CD14-positive monocyte (primary cell): ENCODE measurements at regions not wholly inside any gene's neighbourhood (a gene's known extent, or its start where the extent isn't known, plus 50 kb on each side); places are given as distances from the start of the nearest gene placed in this dataset.

Source experiments
- DNase-seq, 3 donors: peaks; one replicate each; pipeline ENCODE4 v3.0.0-alpha.2; 2011 to 2022
- H2AFZ ChIP-seq: 2 replicates; pipeline ENCODE4 v1.6.0; 2012; ENCODE audit warnings: mild to moderate bottlenecking, low read depth, low read length, inconsistent platforms; ENCODE audit not compliant: insufficient read depth, poor library complexity, severe bottlenecking
- H3K27ac ChIP-seq, 2 donors: 1 replicate in 1 of 2; 2 replicates in 1 of 2; pipeline ENCODE4 v1.5.1; 2012 to 2013; ENCODE audit warnings: low read length in 2 of 2, control low read depth in 1 of 2, inconsistent platforms in 1 of 2, low read depth in 1 of 2, mild to moderate bottlenecking in 1 of 2
- H3K27me3 ChIP-seq, 2 donors: one replicate each; pipeline versions ENCODE4 v1.6.0 to v1.6.1; 2011 to 2013; ENCODE audit warnings: low read length in 2 of 2; ENCODE audit not compliant: control insufficient read depth in 2 of 2, insufficient read depth in 2 of 2
- H3K36me3 ChIP-seq, 2 donors: replicated peaks in 1 of 2; 1 replicate in 1 of 2; 2 replicates in 1 of 2; pipeline versions ENCODE4 v1.5.1 to v1.6.1; 2012 to 2013; ENCODE audit warnings: low read length in 2 of 2, control low read depth in 1 of 2, inconsistent platforms in 1 of 2, mild to moderate bottlenecking in 1 of 2; ENCODE audit not compliant: insufficient read depth in 2 of 2, control insufficient read depth in 1 of 2
- H3K4me1 ChIP-seq, 2 donors: 1 replicate in 1 of 2; 2 replicates in 1 of 2; pipeline versions ENCODE4 v1.5.1 to v1.6.1; 2012 to 2013; ENCODE audit warnings: low read length in 2 of 2, control low read depth in 1 of 2, inconsistent platforms in 1 of 2, mild to moderate bottlenecking in 1 of 2, moderate library complexity in 1 of 2; ENCODE audit not compliant: insufficient read depth in 2 of 2, control insufficient read depth in 1 of 2
- H3K4me2 ChIP-seq: replicated peaks from 2 replicates; pipeline ENCODE3; 2012; ENCODE audit warnings: low read length, moderate library complexity, mild to moderate bottlenecking; ENCODE audit not compliant: poor library complexity, severe bottlenecking; ENCODE audit errors: extremely low read depth
- H3K4me3 ChIP-seq, 3 experiments: fragments of 200-600 bp in 1 of 3; sonication (generic) in 1 of 3; replicated peaks in 1 of 3; 1 replicate in 2 of 3; 2 replicates in 1 of 3; pipeline ENCODE4 v1.5.1; 2011 to 2013; ENCODE audit warnings: low read length in 3 of 3, mild to moderate bottlenecking in 3 of 3, control low read depth in 2 of 3, low read depth in 2 of 3, inconsistent platforms in 1 of 3, moderate library complexity in 1 of 3
- H3K79me2 ChIP-seq: 2 replicates; pipeline ENCODE4 v1.6.0; 2012; ENCODE audit warnings: mild to moderate bottlenecking, control low read depth, inconsistent platforms, low read length, moderate library complexity; ENCODE audit not compliant: insufficient read depth
- H3K9ac ChIP-seq: 2 replicates; pipeline ENCODE4 v1.6.0; 2017; ENCODE audit warnings: low read length, mild to moderate bottlenecking; ENCODE audit not compliant: insufficient read depth, poor library complexity, severe bottlenecking
- H3K9me3 ChIP-seq, 2 donors: replicated peaks in 1 of 2; 1 replicate in 1 of 2; 2 replicates in 1 of 2; pipeline versions ENCODE4 v1.5.1 to v1.6.1; 2012 to 2013; ENCODE audit warnings: low read length in 2 of 2, control low read depth in 1 of 2; ENCODE audit not compliant: control insufficient read depth in 1 of 2, insufficient read depth in 1 of 2
- H4K20me1 ChIP-seq: 2 replicates; pipeline ENCODE4 v1.6.0; 2012; ENCODE audit warnings: mild to moderate bottlenecking, low read length, control low read depth, moderate library complexity; ENCODE audit not compliant: insufficient read depth
- H3K27ac Mint-ChIP-seq, 7 donors: one replicate each; pipeline ENCODE4 v1.8.0; 2020; ENCODE audit warnings: mild to moderate bottlenecking in 7 of 7, mixed read lengths in 7 of 7, moderate library complexity in 6 of 7, inconsistent platforms in 2 of 7
- H3K27me3 Mint-ChIP-seq, 3 donors: one replicate each; pipeline ENCODE4 v1.8.0; 2021 to 2022; ENCODE audit warnings: low read depth in 3 of 3, mild to moderate bottlenecking in 3 of 3, mixed read lengths in 3 of 3, moderate library complexity in 3 of 3, inconsistent platforms in 1 of 3
- H3K36me3 Mint-ChIP-seq, 2 donors: one replicate each; pipeline ENCODE4 v1.8.0; 2020; ENCODE audit warnings: mixed read lengths in 2 of 2, inconsistent platforms in 1 of 2, mild to moderate bottlenecking in 1 of 2
- H3K4me1 Mint-ChIP-seq: one replicate; pipeline ENCODE4 v1.8.0; 2020; ENCODE audit warnings: mild to moderate bottlenecking, mixed read lengths
- H3K4me3 Mint-ChIP-seq, 2 donors: one replicate each; pipeline ENCODE4 v1.8.0; 2020; ENCODE audit warnings: mild to moderate bottlenecking in 2 of 2, mixed read lengths in 2 of 2, moderate library complexity in 1 of 2
- H3K9me3 Mint-ChIP-seq, 7 donors: one replicate each; pipeline ENCODE4 v1.8.0; 2020 to 2022; ENCODE audit warnings: mixed read lengths in 7 of 7, mild to moderate bottlenecking in 6 of 7, moderate library complexity in 6 of 7, inconsistent platforms in 2 of 7
- WGBS: methylation state at CpG from one replicate; pipeline ENCODE4 v1.1.5; 2013; ENCODE audit warnings: missing lambda C conversion rate; ENCODE audit not compliant: insufficient coverage; 5-methylcytosine and 5-hydroxymethylcytosine counted together
- intact Hi-C, 2 donors: fragments of 100-400 bp; cut with micrococcal nuclease; formaldehyde crosslinking; loops; one replicate each; pipeline versions ENCODE4 v1.15.0 to v1.15.1; 2023
- TF ChIP-seq, protein P1 (sequence below): fragments of 200-600 bp; IDR thresholded peaks from one replicate; pipeline ENCODE4 v1.8.0; 2022; ENCODE audit warnings: antibody characterized with exemption, mild to moderate bottlenecking

DNA sequence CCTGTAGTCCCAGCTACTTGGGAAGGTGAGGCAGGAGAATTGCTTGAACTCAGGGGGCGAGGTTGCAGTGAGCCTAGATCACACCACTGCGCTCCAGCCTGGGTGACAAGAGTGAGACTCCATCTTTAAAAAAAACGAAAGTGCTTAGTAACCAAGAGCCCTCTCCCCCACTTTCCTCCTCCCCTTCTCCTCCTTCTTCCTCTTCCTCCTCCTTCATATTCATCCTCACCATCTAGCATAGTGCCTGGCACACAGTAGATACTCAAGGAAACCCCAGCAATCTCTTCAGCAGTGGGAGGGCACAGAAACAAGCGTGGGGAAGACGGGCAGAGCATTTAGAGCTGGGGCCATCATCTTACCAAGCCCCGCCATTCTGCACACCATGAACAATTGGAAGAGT is 119.4 kb upstream of the SLC45A1 start:
- WGBS: 72% methylated on average over 4 of the region's 6 CpGs
- peak overlapping the region in 4 of 7 donors; percentile 15 to 79 (median 50) for H3K27ac Mint-ChIP-seq

DNA sequence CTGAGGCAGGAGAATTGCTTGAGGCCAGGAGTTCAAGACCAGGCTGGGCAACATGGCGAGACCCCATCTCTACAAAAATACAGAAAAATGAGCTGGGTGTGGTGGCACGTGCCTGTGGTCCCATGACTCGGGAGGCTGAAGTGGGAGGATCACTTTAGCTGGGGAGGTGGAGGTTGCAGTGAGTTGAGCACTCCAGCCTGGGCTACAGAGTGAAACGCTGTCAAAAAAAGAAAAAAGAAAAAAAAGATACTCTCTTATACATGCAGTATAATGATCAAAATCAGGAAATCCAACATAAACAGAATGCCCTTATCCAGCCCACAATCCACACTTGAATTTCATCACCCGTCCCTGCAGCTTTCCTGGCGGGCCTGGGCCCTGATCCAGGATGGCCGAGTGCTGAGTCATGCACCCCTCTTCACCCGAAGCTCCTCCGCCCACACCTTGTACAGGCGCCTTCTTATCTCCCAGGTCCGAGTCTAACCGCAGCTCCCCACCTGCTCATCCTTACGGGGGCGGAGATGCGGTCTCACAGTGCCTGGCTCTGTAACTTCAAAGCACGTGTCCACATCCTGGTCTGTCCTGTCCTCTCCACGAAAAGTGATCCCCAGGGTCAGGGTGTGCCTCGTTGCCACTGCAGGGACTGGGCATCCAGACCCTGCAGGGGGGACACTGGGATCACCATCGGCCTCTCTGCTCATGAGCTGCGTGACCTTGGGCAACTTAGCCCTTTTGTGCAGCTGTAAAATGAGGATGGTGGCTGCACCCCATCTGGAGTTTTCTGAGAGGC is 120.2 kb upstream of the SLC45A1 start:
- 45% methylated on average over 16 of the region's 20 CpGs for WGBS
- H3K4me1 Mint-ChIP-seq: peaks cover 44% of the 10 kb centered on the region
- H2AFZ ChIP-seq: peak overlapping the region; percentile 33

More for the DNA sequence above, 119.4 kb upstream of the SLC45A1 start:
- intact Hi-C loops: no loop called here
- H3K4me2 ChIP-seq: peak overlapping the region; percentile 2
- H3K4me1 ChIP-seq: peaks cover 18 to 34% of the 10 kb centered on the region in 2 donors
- H2AFZ ChIP-seq: peak overlapping the region; percentile 33
- TF ChIP-seq, protein P1, sequence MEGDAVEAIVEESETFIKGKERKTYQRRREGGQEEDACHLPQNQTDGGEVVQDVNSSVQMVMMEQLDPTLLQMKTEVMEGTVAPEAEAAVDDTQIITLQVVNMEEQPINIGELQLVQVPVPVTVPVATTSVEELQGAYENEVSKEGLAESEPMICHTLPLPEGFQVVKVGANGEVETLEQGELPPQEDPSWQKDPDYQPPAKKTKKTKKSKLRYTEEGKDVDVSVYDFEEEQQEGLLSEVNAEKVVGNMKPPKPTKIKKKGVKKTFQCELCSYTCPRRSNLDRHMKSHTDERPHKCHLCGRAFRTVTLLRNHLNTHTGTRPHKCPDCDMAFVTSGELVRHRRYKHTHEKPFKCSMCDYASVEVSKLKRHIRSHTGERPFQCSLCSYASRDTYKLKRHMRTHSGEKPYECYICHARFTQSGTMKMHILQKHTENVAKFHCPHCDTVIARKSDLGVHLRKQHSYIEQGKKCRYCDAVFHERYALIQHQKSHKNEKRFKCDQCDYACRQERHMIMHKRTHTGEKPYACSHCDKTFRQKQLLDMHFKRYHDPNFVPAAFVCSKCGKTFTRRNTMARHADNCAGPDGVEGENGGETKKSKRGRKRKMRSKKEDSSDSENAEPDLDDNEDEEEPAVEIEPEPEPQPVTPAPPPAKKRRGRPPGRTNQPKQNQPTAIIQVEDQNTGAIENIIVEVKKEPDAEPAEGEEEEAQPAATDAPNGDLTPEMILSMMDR: no peak
- Mint-ChIP-seq H3K4me3 (peak overlapping the region; percentile 38 to 56), H3K27me3 (peaks cover 0 to 4% (median 3%) of the 10 kb centered on the region in 3 donors), H3K36me3 (no peaks in the 10 kb centered on the region), H3K9me3 (peaks cover 0 to 4% (median 0%) of the 10 kb centered on the region in 7 donors), H3K4me1 (peaks cover 46% of the 10 kb centered on the region)
- no peaks in the 10 kb centered on the region for H3K36me3 ChIP-seq
- H3K9ac ChIP-seq: no peak overlapping the region
- H3K9me3 ChIP-seq: peaks cover 0 to 2% of the 10 kb centered on the region in 2 donors
- no peaks in the 10 kb centered on the region for H3K27me3 ChIP-seq
- no peak overlapping the region for H3K27ac ChIP-seq
- no peaks in the 10 kb centered on the region for H3K79me2 ChIP-seq
- H3K4me3 ChIP-seq: no peak overlapping the region
- no peak for DNase-seq
- no peaks in the 10 kb centered on the region for H4K20me1 ChIP-seq

More for the DNA sequence above, 120.2 kb upstream of the SLC45A1 start:
- no peaks in the 10 kb centered on the region for H3K79me2 ChIP-seq
- H3K4me1 ChIP-seq: peaks cover 17 to 31% of the 10 kb centered on the region in 2 donors
- TF ChIP-seq, protein P1: no peak
- no peak overlapping the region for H3K9ac ChIP-seq
- Mint-ChIP-seq H3K27me3 (peaks cover 0 to 5% (median 3%) of the 10 kb centered on the region in 3 donors), H3K9me3 (peaks cover 0 to 4% (median 0%) of the 10 kb centered on the region in 7 donors), H3K36me3 (no peaks in the 10 kb centered on the region), H3K27ac (peak overlapping the region in 2 of 7 donors; percentile 19 to 73), H3K4me3 (peak overlapping the region in 1 of 2 donors; percentile 48)
- H3K4me3 ChIP-seq: no peak overlapping the region
- no peak overlapping the region for H3K27ac ChIP-seq
- no peak overlapping the region for H3K4me2 ChIP-seq
- no peak for DNase-seq
- intact Hi-C loops: no loop called here
- H3K9me3 ChIP-seq: peaks cover 0 to 2% of the 10 kb centered on the region in 2 donors
- H3K36me3 ChIP-seq: no peaks in the 10 kb centered on the region
- no peaks in the 10 kb centered on the region for H3K27me3 ChIP-seq
- no peaks in the 10 kb centered on the region for H4K20me1 ChIP-seq
